GM23248 (cell line): ENCODE measurements at regions not wholly inside any gene's neighbourhood (a gene's known extent, or its start where the extent isn't known, plus 50 kb on each side); places are given as distances from the start of the nearest gene placed in this dataset.

Experiments
- EZH2 ChIP-seq: fragments of 200-600 bp; sonication (generic); IDR thresholded peaks from 2 replicates; pipeline ENCODE4 v1.6.1; 2018; ENCODE audit warnings: antibody characterized with exemption, mild to moderate bottlenecking; ENCODE audit not compliant: insufficient read depth, poor library complexity, severe bottlenecking
- EZH2phosphoT487 ChIP-seq: fragments of 200-600 bp; sonication (generic); IDR thresholded peaks from 2 replicates; pipeline ENCODE4 v1.6.1; 2018; ENCODE audit warnings: antibody characterized with exemption, moderate library complexity, mild to moderate bottlenecking, low read depth; ENCODE audit not compliant: insufficient read depth

DNA sequence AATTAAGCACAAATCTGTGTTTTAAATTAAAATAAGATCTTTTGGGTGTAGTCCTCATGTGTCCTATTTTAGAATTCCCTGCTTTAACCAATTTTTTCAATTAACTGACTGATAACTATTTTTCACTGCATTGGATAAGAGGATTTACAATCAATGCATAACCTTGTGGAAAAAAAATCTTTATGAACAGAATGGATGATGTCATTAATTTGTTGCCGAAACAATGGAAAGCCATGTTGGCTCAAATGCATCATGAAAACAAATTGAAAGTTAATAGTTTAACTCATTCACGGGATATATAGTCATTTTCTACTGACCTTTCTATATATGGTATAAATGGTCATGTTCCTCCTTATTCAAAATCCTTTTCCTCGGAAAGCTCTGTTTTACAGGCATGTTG is 82.3 kb downstream of the PRLHR start:
- no peak for TF ChIP-seq EZH2
- TF ChIP-seq EZH2phosphoT487 = no peak
